TTC549 (cell line): ENCODE measurements at regions not wholly inside any gene's neighbourhood (a gene's known extent, or its start where the extent isn't known, plus 50 kb on each side); places are given as distances from the start of the nearest gene placed in this dataset.
A peak's percentile ranks its signal among the peaks of the same experiment; 100 is the strongest.

Source experiments
- FAIRE-seq: peaks from 2 replicates; lab custom pipeline; 2012; peaks lifted over from hg19 to GRCh38; lab: Jason Lieb, UNC

DNA sequence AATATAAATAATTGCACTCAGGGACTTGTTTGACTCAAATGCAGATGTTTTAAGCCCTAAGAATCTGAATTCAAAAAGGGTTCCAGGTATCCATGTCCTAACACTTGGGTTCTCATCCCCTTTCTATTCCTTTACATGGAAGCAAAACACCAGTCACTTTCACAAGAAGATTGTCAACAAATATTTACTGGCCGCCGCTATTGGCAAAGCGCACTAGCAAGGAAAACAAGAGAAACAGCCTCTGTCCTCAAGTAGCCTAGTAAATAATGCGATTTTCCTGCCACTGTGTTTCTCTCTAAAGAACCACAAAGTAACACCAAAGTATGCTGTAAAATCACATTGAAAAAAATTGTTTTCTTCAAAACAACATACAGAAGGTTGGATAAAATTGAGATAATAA lies 66.7 kb upstream of the EZH2 start:
- FAIRE-seq, result no peak

DNA sequence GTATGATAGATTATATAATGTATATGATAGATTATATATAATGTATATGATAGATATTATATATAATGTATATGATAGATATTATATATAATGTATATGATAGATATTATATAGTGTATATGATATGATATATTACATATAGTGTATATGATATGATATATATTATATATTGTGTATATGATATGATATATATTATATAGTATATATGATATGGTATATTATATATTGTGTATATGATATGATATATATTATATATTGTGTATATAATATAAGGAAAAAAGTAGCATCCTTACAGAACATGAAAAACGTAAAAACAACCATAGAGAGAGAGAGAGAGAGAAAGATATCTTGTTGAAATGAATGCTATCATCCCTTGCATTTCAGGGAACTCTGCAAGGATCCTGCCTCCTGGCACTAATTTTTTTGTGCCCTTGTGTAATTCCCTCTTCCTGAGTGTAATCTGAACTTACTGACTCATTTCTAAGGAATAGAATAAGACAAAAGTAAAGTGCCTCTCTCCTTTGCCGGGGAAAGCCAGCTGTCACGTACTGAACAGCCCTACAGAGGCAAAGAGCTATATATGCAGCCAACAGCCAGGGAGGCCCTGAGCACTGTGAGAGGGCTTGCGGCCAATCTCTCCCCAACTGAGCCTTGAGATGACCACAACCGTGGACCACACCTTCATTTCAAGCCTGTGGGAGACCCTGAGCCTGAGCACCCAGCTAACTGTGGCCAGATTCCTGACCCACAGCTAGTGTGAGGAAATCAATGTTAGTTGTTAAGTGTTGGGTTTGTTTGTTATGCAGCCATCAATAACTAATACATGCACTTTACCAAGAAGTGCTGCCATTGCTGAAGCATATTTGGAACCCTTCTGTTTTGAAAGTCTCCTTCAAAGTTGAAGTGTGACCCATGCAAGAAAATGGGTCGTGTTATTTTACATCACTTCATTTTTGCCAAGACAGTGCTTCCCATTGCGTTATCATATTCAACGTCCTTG lies 61.1 kb upstream of the EZH2 start:
- no peak for FAIRE-seq

DNA sequence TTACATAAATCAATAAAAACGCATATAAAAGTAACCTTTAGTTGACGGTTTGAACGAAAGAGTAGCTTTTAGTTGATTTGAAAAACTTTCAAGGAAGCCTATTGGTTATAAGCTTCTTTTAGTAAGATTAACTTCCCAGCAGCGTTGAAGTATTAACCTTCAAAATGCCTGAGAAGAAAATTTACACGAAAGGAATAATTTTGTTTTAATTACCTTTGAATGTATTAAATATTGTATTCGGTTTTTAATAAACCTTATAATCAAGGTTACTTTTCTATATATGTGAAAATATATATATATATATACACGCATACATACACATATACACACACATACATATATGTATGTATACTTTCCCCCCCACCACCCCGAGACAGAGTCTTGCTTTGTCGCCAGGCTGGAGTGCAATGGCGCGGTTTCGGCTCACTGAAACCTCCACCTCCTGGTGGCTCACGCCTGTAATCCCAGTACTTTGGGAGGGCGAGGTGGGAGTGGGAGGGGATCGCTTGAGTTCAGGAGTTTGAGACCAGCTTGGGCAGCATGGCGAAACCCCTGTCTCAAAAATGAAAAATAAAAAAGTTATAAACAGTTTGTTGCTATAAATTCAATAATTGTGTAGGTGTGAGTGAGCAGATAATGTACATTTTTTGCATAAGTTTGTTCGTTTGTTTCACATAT lies 57.6 kb upstream of the EZH2 start:
- no peak for FAIRE-seq

DNA sequence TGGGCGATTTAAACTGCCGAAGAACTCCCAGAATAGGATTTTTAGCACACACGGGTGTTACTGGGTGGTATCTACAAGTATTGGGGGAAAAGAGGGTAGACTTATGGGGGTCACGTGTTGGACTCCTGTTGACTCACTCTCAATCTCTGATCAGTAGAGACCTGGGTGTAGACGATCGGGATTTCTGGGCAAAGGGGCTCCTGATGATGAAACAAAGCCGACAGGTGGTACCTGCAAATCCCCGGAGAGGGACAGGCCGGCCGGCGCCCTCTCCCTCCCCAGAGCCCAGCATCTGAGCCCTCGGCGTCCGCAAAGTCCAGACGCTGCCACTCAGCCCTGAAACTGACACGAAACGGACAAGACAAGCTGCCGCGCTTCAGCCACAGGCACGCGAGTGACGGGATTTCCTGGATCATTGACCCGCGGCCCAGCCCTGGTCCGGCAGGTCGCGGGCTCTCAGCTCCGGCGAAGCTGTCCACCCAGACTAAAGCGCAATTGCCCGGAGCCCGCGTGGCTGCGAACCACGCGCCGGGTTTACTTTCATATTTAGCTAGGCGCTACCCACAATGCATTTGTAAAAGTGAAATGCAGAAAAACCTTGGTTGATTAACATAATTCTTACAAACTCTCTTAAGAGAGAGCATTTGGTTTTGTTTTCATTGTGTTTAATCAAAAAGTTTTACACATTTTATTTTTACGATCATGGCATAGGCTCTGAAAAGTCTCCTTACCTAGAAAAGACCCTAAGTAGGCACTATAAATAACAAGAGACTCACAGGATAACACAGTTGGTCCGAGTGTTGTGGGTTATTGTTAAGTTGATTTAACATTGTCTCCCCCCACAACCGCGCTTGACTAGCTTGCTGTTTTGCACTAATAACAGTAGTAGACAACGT lies 56.9 kb upstream of the EZH2 start:
- peak; percentile 66 for FAIRE-seq

DNA sequence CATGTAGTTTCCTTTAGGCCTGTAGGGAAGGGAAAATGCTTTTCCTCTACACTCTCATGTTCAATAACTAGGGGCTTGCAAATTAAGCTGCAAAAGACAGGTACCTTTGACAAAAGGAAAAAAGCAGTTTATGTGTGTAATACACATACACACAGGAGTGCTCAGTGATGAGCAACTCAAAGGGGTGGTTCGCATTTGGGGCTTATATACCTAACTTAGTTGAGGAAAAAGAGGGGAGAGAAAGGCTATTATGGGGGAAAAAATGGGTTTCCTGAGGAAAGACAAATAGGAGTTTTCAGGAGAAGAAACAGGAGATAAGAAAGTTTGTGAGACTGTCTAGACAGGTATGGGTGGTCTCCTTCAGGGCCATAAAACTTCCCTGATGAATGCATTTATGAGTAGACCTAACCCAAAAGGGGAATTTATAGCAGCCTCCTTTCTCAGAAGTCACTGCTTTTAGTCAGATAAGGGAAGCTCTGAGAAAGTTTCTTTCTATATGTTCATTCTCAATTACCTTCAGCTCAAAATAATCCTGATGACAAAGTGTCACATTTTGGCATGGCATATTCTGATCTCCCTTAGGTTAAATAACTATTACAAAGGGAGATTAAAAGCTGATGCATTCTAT lies 55.2 kb upstream of the EZH2 start:
- no peak for FAIRE-seq

DNA sequence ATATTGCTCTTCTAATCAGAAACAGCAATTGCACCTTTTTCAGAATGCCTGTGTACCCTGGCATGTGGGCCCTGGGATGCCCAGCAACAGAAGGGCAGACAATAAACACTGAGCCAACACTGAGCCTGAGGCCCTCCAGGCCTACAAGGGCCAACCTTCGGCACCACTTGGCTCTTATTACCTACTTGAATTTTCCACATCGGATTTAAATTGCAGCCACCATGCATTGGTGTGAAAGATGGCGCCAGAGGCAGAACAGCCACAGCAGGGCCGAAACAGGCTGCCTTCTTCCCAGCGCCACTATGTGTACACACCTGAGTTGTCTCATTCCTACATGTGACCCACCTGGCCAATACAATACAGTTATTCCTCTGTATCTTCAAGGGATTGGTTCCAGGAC lies 51.4 kb upstream of the EZH2 start:
- FAIRE-seq, result no peak
